ENCODE measurements at regions not wholly inside any gene's neighbourhood (a gene's known extent, or its start where the extent isn't known, plus 50 kb on each side); places are given as distances from the start of the nearest gene placed in this dataset.

GRCh38 chr13:32962342-32962741 lies 53.9 kb upstream of the KL start:
- no peaks in the 10 kb centered on the region for H3K36me3 ChIP-seq
- peaks cover 3% of the 10 kb centered on the region for H3K27me3 ChIP-seq
- H3K27ac ChIP-seq, result no peak overlapping the region
- no peak for TF ChIP-seq CTCF (IDR thresholded peaks at IDR 0.05; ENCODE audit: low read depth, low read length)
- no peak for DNase-seq (ENCODE audit: low read depth in 1 of 2, low spot score in 1 of 2)
- H3K4me3 ChIP-seq, result no peak overlapping the region
- no peaks in the 10 kb centered on the region for H3K9me3 ChIP-seq (ENCODE audit: low read depth)
- H3K4me1 ChIP-seq (ENCODE audit: low read depth), result no peaks in the 10 kb centered on the region

- Histone ChIP-seq H3K27me3 (peaks cover 3% of the 10 kb centered on the region), H3K4me1 (ENCODE audit: low read depth) (peaks cover 3% of the 10 kb centered on the region), H3K4me3 (no peak overlapping the region), H3K9me3 (ENCODE audit: low read depth) (no peaks in the 10 kb centered on the region), H3K27ac (no peak overlapping the region), H3K36me3 (no peaks in the 10 kb centered on the region)
- DNase-seq (ENCODE audit: low read depth in 1 of 2, low spot score in 1 of 2), result no peak
- no peak for TF ChIP-seq CTCF (IDR thresholded peaks at IDR 0.05; ENCODE audit: low read depth, low read length)
Measured at GRCh38 chr13:32964987-32965386, 51.2 kb upstream of the KL start.

All from cardiac muscle cell (in vitro differentiated cells and primary cell).